Ectodermal cell (in vitro differentiated cells): ENCODE measurements at regions not wholly inside any gene's neighbourhood (a gene's known extent, or its start where the extent isn't known, plus 50 kb on each side); places are given as distances from the start of the nearest gene placed in this dataset.
"Not testable (repeated sequence)": the region's sequence is repeated elsewhere in the genome, so short reads cannot be mapped to it uniquely, and the experiment has no call there.

ENCODE experiments used
- H3K27ac ChIP-seq: 2 replicates; pipeline ENCODE4 v1.7.0; 2013; ENCODE audit warnings: mild to moderate bottlenecking, low read depth, low read length; ENCODE audit not compliant: insufficient read depth, poor library complexity, severe bottlenecking
- H3K27me3 ChIP-seq: 2 replicates; pipeline ENCODE4 v1.7.0; 2013; ENCODE audit warnings: mild to moderate bottlenecking, low read length; ENCODE audit not compliant: insufficient read depth, control insufficient read depth, poor library complexity, severe bottlenecking
- H3K36me3 ChIP-seq: one replicate; pipeline ENCODE4 v1.7.0; 2013; ENCODE audit warnings: low read length; ENCODE audit not compliant: control insufficient read depth, insufficient read depth
- H3K4me1 ChIP-seq: one replicate; pipeline ENCODE4 v1.7.0; 2013; ENCODE audit warnings: low read length; ENCODE audit not compliant: control insufficient read depth, insufficient read depth
- H3K4me3 ChIP-seq: 2 replicates; pipeline ENCODE4 v1.7.0; 2013; ENCODE audit warnings: low read depth, low read length, control low read depth; ENCODE audit not compliant: insufficient read depth
- H3K9me3 ChIP-seq: 2 replicates; pipeline ENCODE4 v1.7.0; 2013; ENCODE audit warnings: mild to moderate bottlenecking, low read length, moderate library complexity; ENCODE audit not compliant: control insufficient read depth
- WGBS, 2 experiments: methylation state at CpG; one replicate each; pipeline ENCODE4 v1.1.7; 2013; ENCODE audit warnings: missing lambda C conversion rate in 2 of 2; 5-methylcytosine and 5-hydroxymethylcytosine counted together

DNA sequence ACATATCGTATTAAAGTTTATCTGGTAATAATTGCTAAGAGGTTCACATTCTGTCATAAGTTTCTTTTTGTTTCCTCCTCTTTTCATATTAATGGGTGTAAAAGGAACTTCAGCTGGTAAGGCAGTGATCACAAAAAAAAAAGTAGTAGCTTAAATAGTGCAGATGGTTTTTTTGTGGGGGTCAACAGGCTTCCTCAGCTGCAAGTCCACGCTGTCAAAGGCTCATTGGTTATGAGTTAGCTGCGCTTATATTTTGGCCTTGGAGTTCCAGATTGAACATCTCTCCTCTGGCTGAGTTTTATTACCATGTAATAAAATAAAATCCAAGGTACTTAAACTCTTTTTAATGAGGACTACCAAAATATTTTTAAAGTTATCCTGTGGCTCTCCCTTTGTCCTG lies 277.0 kb upstream of the ZEB2 start:
- no peaks in the 10 kb centered on the region for H3K9me3 ChIP-seq
- 100% methylated on average over 2 of the region's 3 CpGs for WGBS, 2 experiments
- no peaks in the 10 kb centered on the region for H3K27me3 ChIP-seq
- no peak overlapping the region for H3K27ac ChIP-seq
- no peaks in the 10 kb centered on the region for H3K36me3 ChIP-seq
- no peaks in the 10 kb centered on the region for H3K4me1 ChIP-seq
- H3K4me3 ChIP-seq, result no peak overlapping the region

DNA sequence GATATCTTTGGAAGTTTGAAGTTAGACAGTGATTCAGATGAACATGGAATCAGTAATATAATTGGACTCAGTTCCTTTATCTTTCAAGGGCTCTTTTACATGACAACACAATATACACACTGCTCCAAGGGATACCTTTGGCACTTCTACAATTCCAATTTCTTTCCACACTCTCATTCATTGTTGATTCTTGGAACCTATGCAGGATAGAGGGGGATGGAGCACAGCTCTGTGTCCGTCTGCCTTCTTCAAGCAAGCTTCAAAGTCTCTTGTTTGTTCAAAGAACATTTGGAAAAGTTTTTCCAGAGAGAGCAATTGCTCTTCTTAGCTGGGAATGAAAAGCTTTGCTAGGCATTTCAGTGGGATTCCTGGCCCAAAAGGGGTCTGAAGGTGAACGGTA lies 276.2 kb upstream of the ZEB2 start:
- Histone ChIP-seq H3K36me3 (no peaks in the 10 kb centered on the region), H3K4me3 (no peak overlapping the region), H3K27ac (no peak overlapping the region), H3K27me3 (no peaks in the 10 kb centered on the region), H3K9me3 (no peaks in the 10 kb centered on the region), H3K4me1 (no peaks in the 10 kb centered on the region)
- WGBS, 2 experiments, result 92 to 94% methylated on average over 2 of the region's 2 CpGs

DNA sequence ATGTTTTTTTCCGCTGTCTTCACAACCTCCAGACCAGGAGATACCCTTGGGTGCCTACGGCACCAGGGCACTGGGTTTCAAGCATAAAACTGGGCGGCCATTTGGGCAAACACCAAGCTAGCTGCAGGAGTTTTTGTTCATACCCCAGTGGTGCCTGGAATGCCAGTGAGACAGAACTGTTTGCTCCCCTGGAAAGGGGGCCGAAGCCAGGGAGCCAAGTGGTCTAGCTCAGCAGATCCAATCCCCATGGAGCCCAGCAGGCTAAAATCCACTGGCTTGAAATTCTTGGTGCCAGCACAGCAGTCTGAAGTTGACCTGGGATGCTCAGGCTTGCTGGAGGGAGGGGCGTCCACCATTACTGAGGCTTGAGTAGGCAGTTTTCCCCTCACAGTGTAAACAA lies 265.3 kb upstream of the ZEB2 start:
- no peaks in the 10 kb centered on the region for H3K9me3 ChIP-seq
- H3K4me1 ChIP-seq, result no peaks in the 10 kb centered on the region
- WGBS, 2 experiments, result 94 to 95% methylated on average over 5 of the region's 5 CpGs
- H3K36me3 ChIP-seq, result no peaks in the 10 kb centered on the region
- no peak overlapping the region for H3K4me3 ChIP-seq
- H3K27ac ChIP-seq, result no peak overlapping the region
- H3K27me3 ChIP-seq, result no peaks in the 10 kb centered on the region

DNA sequence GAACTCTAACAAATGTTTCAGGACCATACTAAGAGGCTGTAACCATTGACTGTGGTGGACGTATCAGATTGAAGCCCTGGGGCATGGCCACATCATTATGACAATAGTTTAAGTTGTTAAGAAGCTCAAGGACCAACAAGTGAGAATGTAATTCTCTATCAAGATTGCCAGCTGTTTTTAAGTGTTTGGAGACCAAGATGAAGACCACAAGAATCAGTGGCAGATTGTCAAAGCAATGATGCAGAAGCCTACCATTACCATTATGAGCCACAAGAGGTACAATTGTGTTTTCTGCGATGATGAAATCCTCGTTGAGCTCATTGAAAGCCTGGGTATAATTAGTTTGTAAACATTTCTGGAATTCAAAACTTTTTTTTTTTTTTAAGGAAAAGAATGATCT lies 261.1 kb upstream of the ZEB2 start:
- Histone ChIP-seq H3K4me3 (no peak overlapping the region), H3K27me3 (no peaks in the 10 kb centered on the region), H3K4me1 (no peaks in the 10 kb centered on the region), H3K36me3 (no peaks in the 10 kb centered on the region), H3K9me3 (no peaks in the 10 kb centered on the region), H3K27ac (no peak overlapping the region)
- 90 to 92% methylated on average over 1 to 3 of the region's 3 CpGs for WGBS, 2 experiments

DNA sequence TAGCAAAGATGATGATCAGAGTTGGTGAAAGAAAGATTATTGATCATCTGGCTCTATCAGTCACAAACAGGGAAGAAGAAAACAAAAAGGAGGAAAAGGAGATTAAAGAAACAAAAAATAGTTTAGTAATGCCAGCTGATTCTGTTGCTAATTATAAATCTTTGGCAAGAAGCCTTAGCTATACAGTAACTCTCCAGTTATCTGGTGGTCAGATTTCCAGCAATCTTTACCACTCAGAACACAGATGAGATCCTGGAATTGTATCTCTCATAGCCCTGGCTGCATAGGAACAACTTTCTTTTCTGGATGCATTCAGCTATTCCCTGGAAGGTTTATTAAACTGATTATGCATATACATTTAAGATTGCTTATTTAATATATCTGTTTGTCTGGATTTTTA lies 256.8 kb upstream of the ZEB2 start:
- Histone ChIP-seq H3K27ac (no peak overlapping the region), H3K27me3 (no peaks in the 10 kb centered on the region)

DNA sequence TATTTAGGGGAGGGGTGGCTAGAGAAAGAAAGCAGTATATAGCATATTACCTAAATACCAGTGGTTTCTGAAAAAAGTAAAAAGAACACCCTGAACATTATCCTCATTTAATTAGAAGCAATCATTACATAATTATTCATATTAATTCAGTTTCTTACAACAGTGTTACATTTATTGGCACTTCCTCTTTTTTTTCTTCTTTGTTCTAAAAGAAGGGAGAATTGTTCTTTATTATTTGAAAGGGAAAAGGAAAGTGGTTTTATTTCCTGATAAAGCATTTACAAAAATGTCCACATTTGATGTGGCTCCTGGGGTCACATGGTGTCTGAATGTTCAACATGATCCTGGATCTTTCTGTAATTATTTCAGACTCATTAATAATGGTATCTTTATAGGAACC lies 254.9 kb upstream of the ZEB2 start:
- H3K27ac ChIP-seq, result no peak overlapping the region
- no peaks in the 10 kb centered on the region for H3K9me3 ChIP-seq
- H3K4me3 ChIP-seq, result no peak overlapping the region

More for the DNA sequence above, 256.8 kb upstream of the ZEB2 start:
- no peaks in the 10 kb centered on the region for H3K4me1 ChIP-seq
- H3K9me3 ChIP-seq, result no peaks in the 10 kb centered on the region
- H3K4me3 ChIP-seq, result no peak overlapping the region
- H3K36me3 ChIP-seq, result no peaks in the 10 kb centered on the region

DNA sequence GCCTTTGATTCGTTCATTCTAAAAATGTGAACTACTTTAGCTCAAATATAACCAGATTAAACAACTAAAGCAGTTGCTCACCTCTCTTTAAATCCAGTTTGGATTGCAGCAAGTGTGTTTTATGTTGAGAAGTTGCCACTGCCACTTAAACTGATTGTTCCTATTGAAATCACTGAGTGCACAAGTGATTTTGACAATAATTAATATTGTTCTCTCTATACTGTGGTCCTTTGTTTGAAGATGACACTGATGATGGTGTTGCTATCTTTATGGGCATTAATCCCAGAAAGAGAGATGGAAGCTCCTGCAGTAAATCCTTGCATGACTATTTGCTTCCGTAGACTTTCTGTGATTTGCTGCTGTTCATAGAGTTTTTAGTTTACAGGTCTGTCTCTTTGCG lies 251.4 kb upstream of the ZEB2 start:
- no peaks in the 10 kb centered on the region for H3K9me3 ChIP-seq
- no peaks in the 10 kb centered on the region for H3K4me1 ChIP-seq
- no peak overlapping the region for H3K27ac ChIP-seq
- H3K4me3 ChIP-seq, result no peak overlapping the region
- H3K27me3 ChIP-seq, result no peaks in the 10 kb centered on the region
- 95 to 98% methylated on average over 3 of the region's 3 CpGs for WGBS, 2 experiments
- no peaks in the 10 kb centered on the region for H3K36me3 ChIP-seq

More for the DNA sequence above, 254.9 kb upstream of the ZEB2 start:
- Histone ChIP-seq H3K4me1 (no peaks in the 10 kb centered on the region), H3K36me3 (no peaks in the 10 kb centered on the region), H3K27me3 (no peaks in the 10 kb centered on the region)

DNA sequence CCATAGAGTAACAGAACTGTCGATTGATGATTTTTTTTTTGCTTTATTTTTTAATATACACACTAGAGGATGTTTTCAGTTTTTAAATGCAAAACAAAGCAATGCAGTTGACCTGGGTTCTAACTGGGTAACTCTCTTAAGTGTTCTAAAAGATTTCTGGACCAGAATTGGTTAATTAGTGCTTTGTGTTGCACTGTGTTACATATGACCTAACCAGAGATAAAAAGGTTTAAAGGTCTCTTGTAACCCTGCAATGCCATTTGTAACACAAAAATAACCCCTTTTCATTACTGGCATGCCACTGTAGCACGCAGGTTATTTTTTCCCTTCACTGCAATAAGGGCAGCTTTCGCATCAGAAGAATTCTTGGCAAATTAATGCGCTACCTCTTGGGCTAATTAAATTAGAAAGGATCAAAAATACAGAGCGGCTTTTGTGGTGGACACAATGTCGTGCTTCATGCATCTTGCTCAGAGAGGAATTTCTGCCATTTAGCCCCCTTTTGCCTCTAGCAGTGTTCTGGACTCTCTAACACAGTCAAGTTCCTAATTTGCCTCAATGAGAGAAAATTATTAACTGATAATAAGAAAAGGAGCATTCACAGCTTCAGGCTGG lies 250.8 kb upstream of the ZEB2 start:
- Histone ChIP-seq H3K4me1 (no peaks in the 10 kb centered on the region), H3K36me3 (no peaks in the 10 kb centered on the region), H3K4me3 (no peak overlapping the region), H3K27me3 (no peaks in the 10 kb centered on the region), H3K27ac (no peak overlapping the region), H3K9me3 (no peaks in the 10 kb centered on the region)
- 87 to 90% methylated on average over 5 of the region's 6 CpGs for WGBS, 2 experiments

DNA sequence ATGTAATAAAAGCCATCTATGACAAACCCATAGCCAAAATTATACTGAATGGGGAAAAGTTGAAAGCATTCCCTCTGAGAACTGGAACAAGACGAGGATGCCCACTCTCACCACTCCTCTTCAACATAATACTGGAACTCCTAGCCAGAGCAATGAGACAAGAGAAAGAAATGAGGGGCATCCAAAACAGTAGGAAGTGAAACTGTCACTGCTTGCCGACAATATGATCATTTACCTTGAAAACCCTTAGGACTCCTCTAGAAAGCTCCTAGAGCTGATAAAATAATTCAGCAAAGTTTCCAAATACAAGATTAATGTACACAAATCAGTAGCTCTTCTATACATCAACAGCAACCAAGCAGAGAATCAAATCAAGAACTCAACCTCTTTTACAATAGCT lies 241.0 kb upstream of the ZEB2 start:
- not testable (repeated sequence) for H3K27me3 ChIP-seq, H3K36me3 ChIP-seq, H3K9me3 ChIP-seq, H3K4me1 ChIP-seq, H3K4me3 ChIP-seq, H3K27ac ChIP-seq
- 87 to 96% methylated on average over 1 to 2 of the region's 2 CpGs for WGBS, 2 experiments

DNA sequence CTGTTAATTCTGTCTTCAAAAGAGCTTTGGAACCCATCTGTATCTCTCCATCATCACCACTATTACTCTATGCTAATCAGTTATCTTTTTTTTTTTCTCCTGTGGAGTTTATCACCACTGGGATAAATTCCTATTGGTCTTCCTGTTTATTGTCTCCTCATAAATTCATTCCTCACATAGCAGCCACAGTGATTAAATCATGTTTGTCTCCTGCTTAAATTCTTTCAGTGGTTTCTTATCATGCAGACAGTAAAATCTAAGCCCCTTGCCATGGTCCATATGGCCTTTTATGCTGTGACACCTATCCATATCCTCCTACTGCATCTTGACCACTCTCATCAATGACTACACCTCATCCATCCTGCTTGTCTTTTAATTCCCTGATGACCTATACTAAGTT lies 239.8 kb upstream of the ZEB2 start:
- Histone ChIP-seq H3K27ac (no peak overlapping the region), H3K27me3 (no peaks in the 10 kb centered on the region), H3K4me3 (no peak overlapping the region), H3K4me1 (no peaks in the 10 kb centered on the region), H3K36me3 (no peaks in the 10 kb centered on the region), H3K9me3 (no peaks in the 10 kb centered on the region)

DNA sequence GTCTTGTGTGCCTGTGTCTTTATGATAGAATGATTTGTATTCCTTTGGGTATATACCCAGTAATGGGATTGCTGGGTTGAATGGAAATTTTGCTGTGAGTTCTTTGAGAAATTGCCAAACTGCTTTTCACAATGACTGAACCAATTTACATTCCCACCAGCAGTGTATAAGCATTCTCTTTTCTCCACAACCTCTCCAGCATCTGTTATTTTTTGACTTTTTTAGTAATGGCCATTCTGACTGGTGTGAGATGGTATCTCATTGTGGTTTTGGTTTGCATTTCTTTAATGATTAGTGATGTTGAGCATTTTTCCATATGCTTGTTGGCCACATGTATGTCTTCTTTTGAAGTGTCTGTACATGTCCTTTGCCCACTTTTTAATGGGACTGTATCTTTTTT lies 238.3 kb upstream of the ZEB2 start:
- H3K27me3 ChIP-seq, H3K27ac ChIP-seq, H3K4me3 ChIP-seq, H3K4me1 ChIP-seq, H3K36me3 ChIP-seq, H3K9me3 ChIP-seq: not testable (repeated sequence)
